IMR-90 (cell line): ENCODE measurements at regions not wholly inside any gene's neighbourhood (a gene's known extent, or its start where the extent isn't known, plus 50 kb on each side); places are given as distances from the start of the nearest gene placed in this dataset.

Source experiments
- ATAC-seq: fragments of 200-7000 bp; cut with Tn5 transposase; 2 replicates; pipeline ENCODE4 v1.9.1; 2020; ENCODE audit warnings: low read depth, mild to moderate bottlenecking, moderate library complexity
- BruUV-seq: library from RNA; stranded (reverse); fragments of 400-500 nt; replicated peaks from 2 replicates; lab custom pipeline; 2021; lab: Mats Ljungman, UMichigan
- CTCF ChIA-PET: fragments of 300-600 bp; formaldehyde crosslinking; extraction: SDS; loops from one replicate; lab custom pipeline; 2021; ENCODE audit warnings: antibody characterized with exemption; lab: Yijun Ruan, JAX
- POLR2A ChIA-PET: fragments of 300-600 bp; sonication (Branson Sonifier 250); formaldehyde crosslinking; loops from one replicate; lab custom pipeline; 2022; ENCODE audit warnings: antibody characterized with exemption; ENCODE audit not compliant: unreplicated experiment; lab: Charles Lee
- DNase-seq: peaks from one replicate; pipeline ENCODE4 v3.0.0; 2013
- H2AFZ ChIP-seq: replicated peaks from 2 replicates; pipeline ENCODE3; 2013; ENCODE audit warnings: low read length, mild to moderate bottlenecking; ENCODE audit not compliant: poor library complexity
- H2AK5ac ChIP-seq: 2 replicates; pipeline ENCODE4 v1.6.1; 2013; ENCODE audit warnings: low read depth, low read length, inconsistent platforms
- H2AK9ac ChIP-seq: replicated peaks from 2 replicates; pipeline ENCODE3; 2013; ENCODE audit warnings: mild to moderate bottlenecking, low read depth, low read length, moderate library complexity; ENCODE audit not compliant: poor library complexity
- H2BK120ac ChIP-seq: 2 replicates; pipeline ENCODE4 v1.6.1; 2013; ENCODE audit warnings: low read depth, low read length, inconsistent platforms
- H2BK15ac ChIP-seq: 3 replicates; pipeline ENCODE4 v1.6.1; 2013; ENCODE audit warnings: low read depth, low read length, inconsistent platforms
- H2BK20ac ChIP-seq: 2 replicates; pipeline ENCODE4 v1.6.1; 2013; ENCODE audit warnings: low read depth, mild to moderate bottlenecking, inconsistent platforms, low read length, moderate library complexity
- H2BK5ac ChIP-seq: 2 replicates; pipeline ENCODE4 v1.6.1; 2013; ENCODE audit warnings: mild to moderate bottlenecking, low read depth, low read length, inconsistent platforms; ENCODE audit not compliant: poor library complexity, severe bottlenecking
- H3K14ac ChIP-seq: replicated peaks from 2 replicates; pipeline ENCODE4 v1.6.1; 2013; ENCODE audit warnings: low read depth, low read length, inconsistent platforms
- H3K18ac ChIP-seq: 2 replicates; pipeline ENCODE4 v1.6.1; 2013; ENCODE audit warnings: low read depth, low read length, control low read depth
- H3K23ac ChIP-seq: 2 replicates; pipeline ENCODE4 v1.6.1; 2013; ENCODE audit warnings: low read depth, low read length, inconsistent platforms
- H3K27ac ChIP-seq: 2 replicates; pipeline ENCODE4 v1.5.1; 2013; ENCODE audit warnings: mild to moderate bottlenecking, control low read depth, low read length; ENCODE audit not compliant: insufficient read depth
- H3K27me3 ChIP-seq: 2 replicates; pipeline ENCODE4 v1.6.1; 2013; ENCODE audit warnings: low read length; ENCODE audit not compliant: control insufficient read depth, insufficient read depth
- H3K36me3 ChIP-seq: 2 replicates; pipeline ENCODE4 v1.6.1; 2013; ENCODE audit warnings: low read length, mixed read lengths; ENCODE audit not compliant: control insufficient read depth, insufficient read depth
- H3K4ac ChIP-seq: 2 replicates; pipeline ENCODE4 v1.6.1; 2013; ENCODE audit warnings: low read depth, low read length, inconsistent platforms
- H3K4me1 ChIP-seq: 2 replicates; pipeline ENCODE4 v1.6.1; 2013; ENCODE audit warnings: low read length, mixed read lengths; ENCODE audit not compliant: control insufficient read depth, insufficient read depth
- H3K4me2 ChIP-seq: 2 replicates; pipeline ENCODE4 v1.6.1; 2013; ENCODE audit warnings: low read depth, mild to moderate bottlenecking, control low read depth, low read length, moderate library complexity
- H3K4me3 ChIP-seq: 2 replicates; pipeline ENCODE4 v1.5.1; 2013; ENCODE audit warnings: low read depth, mild to moderate bottlenecking, control low read depth, low read length, moderate library complexity; ENCODE audit not compliant: insufficient read depth
- H3K56ac ChIP-seq: 2 replicates; pipeline ENCODE4 v1.6.1; 2013; ENCODE audit warnings: low read length, inconsistent platforms; ENCODE audit not compliant: insufficient read depth; ENCODE audit errors: extremely low read depth
- H3K79me1 ChIP-seq, 2 experiments: 2 replicates each; pipeline ENCODE4 v1.6.1; 2013; ENCODE audit warnings: low read length in 2 of 2, inconsistent platforms in 1 of 2, low read depth in 1 of 2
- H3K9ac ChIP-seq: 2 replicates; pipeline ENCODE4 v1.6.1; 2013; ENCODE audit warnings: low read depth, low read length, control low read depth
- H3K9me1 ChIP-seq: 2 replicates; pipeline ENCODE4 v1.6.1; 2013; ENCODE audit warnings: low read length, inconsistent platforms; ENCODE audit not compliant: insufficient read depth
- H3K9me3 ChIP-seq: 2 replicates; pipeline ENCODE4 v1.6.1; 2013; ENCODE audit warnings: low read length; ENCODE audit not compliant: control insufficient read depth, insufficient read depth
- H4K20me1 ChIP-seq: 2 replicates; pipeline ENCODE4 v1.6.1; 2013; ENCODE audit warnings: low read length, inconsistent platforms; ENCODE audit not compliant: insufficient read depth
- H4K5ac ChIP-seq: 2 replicates; pipeline ENCODE4 v1.6.1; 2013; ENCODE audit warnings: mild to moderate bottlenecking, low read depth, low read length, control low read depth
- H4K8ac ChIP-seq, 2 experiments: 2 replicates each; pipeline ENCODE4 v1.6.1; 2013; ENCODE audit warnings: low read depth in 2 of 2, low read length in 2 of 2, control low read depth in 1 of 2, inconsistent platforms in 1 of 2
- H4K91ac ChIP-seq: 2 replicates; pipeline ENCODE4 v1.6.1; 2013; ENCODE audit warnings: low read depth, low read length, inconsistent platforms; ENCODE audit not compliant: insufficient read depth
- BHLHE40 ChIP-seq: fragments of 150-350 bp; IDR thresholded peaks from 2 replicates; pipeline ENCODE4 v1.6.1; 2016; ENCODE audit warnings: mild to moderate bottlenecking, low read depth, low read length
- MAZ ChIP-seq: IDR thresholded peaks from 2 replicates; pipeline ENCODE4 v1.6.1; 2012; ENCODE audit warnings: low read depth, mild to moderate bottlenecking, low read length, improper control_type of control experiment, moderate library complexity, borderline replicate concordance
- MXI1 ChIP-seq: IDR thresholded peaks from 2 replicates; pipeline ENCODE4 v1.6.1; 2012; ENCODE audit warnings: low read depth, mild to moderate bottlenecking, low read length, moderate library complexity, borderline replicate concordance
- NFE2L2 ChIP-seq: fragments of 150-350 bp; IDR thresholded peaks from 2 replicates; pipeline ENCODE4 v1.6.1; 2016; ENCODE audit warnings: low read depth, mild to moderate bottlenecking, low read length
- POLR2A ChIP-seq: IDR thresholded peaks from 2 replicates; pipeline ENCODE4 v1.6.1; 2012; ENCODE audit warnings: mild to moderate bottlenecking, low read depth, low read length
- SMC3 ChIP-seq: fragments of 150-350 bp; IDR thresholded peaks from 2 replicates; pipeline ENCODE4 v1.6.1; 2016; ENCODE audit warnings: low read depth, mild to moderate bottlenecking, antibody characterized with exemption, low read length, moderate library complexity
- USF2 ChIP-seq: fragments of 150-350 bp; IDR thresholded peaks from 2 replicates; pipeline ENCODE4 v1.6.1; 2017; ENCODE audit warnings: mild to moderate bottlenecking, antibody characterized with exemption, low read length, low read depth
- WGBS, 2 experiments: methylation state at CpG; one replicate each; pipeline versions ENCODE4 v1.1.5 to v1.1.7; 2013; ENCODE audit warnings: missing lambda C conversion rate in 2 of 2; ENCODE audit not compliant: insufficient read length in 1 of 2; ENCODE audit errors: extremely low coverage in 2 of 2; 5-methylcytosine and 5-hydroxymethylcytosine counted together
- dilution Hi-C: fragments of 300-500 bp; cut with HindIII; formaldehyde crosslinking; loops from one replicate; pipeline ENCODE4 v1.14.3; 2018; ENCODE audit warnings: low sequenced_read_pairs; ENCODE audit not compliant: unreplicated experiment
- in situ Hi-C: fragments of 300-500 bp; cut with MboI; formaldehyde crosslinking; loops from 3 replicates; pipeline ENCODE4 v1.14.3; 2019; ENCODE audit warnings: low sequenced_read_pairs, inconsistent platforms, mixed read lengths
- intact Hi-C: fragments of 100-400 bp; cut with micrococcal nuclease; formaldehyde crosslinking; loops from 2 replicates; pipeline ENCODE4 v1.10.0; 2022

- Histone ChIP-seq H2AK5ac (no peak overlapping the region), H3K27me3 (no peaks in the 10 kb centered on the region), H3K9ac (no peak overlapping the region), H3K14ac (no peak overlapping the region), H4K20me1 (no peaks in the 10 kb centered on the region), H2AK9ac (no peak overlapping the region), H3K23ac (no peak overlapping the region), H3K4ac (no peak overlapping the region), H3K4me1 (no peaks in the 10 kb centered on the region), H2BK120ac (no peak overlapping the region), H4K5ac (no peak overlapping the region), H3K79me1 (no peaks in the 10 kb centered on the region), H3K4me2 (no peak overlapping the region), H2BK15ac (no peak overlapping the region), H2BK5ac (no peak overlapping the region), H3K56ac (no peak overlapping the region), H3K9me1 (no peaks in the 10 kb centered on the region), H4K8ac (no peak overlapping the region), H3K4me3 (no peak overlapping the region), H3K27ac (no peak overlapping the region), H4K91ac (no peak overlapping the region), H3K36me3 (no peaks in the 10 kb centered on the region), H2BK20ac (no peak overlapping the region), H3K18ac (no peak overlapping the region), H2AFZ (no peak overlapping the region), H3K9me3 (no peaks in the 10 kb centered on the region)
- TF ChIP-seq POLR2A: no peak
- no peak for TF ChIP-seq USF2
- no peak for TF ChIP-seq BHLHE40
- no peak for TF ChIP-seq MAZ
- no peak for TF ChIP-seq SMC3
- TF ChIP-seq NFE2L2: no peak
- no peak for TF ChIP-seq MXI1
- DNase-seq: no peak
- no TSS peak for BruUV-seq
- ChIA-PET CTCF (no interaction called here), POLR2A (no interaction called here)
- in situ Hi-C loops (no loop called here), intact Hi-C loops (no loop called here), dilution Hi-C loops (no loop called here)
- WGBS, 2 experiments: no CpG with 5 or more reads among the region's 3 CpGs
- ATAC-seq: no peak
Measured at GRCh38 chr1:106998431-106999002, 58.0 kb upstream of the PRMT6 start.
